GM23338 (cell line): ENCODE measurements at regions not wholly inside any gene's neighbourhood (a gene's known extent, or its start where the extent isn't known, plus 50 kb on each side); places are given as distances from the start of the nearest gene placed in this dataset.

Source experiments
- CREB1 ChIP-seq: fragments of 250-450 bp; sonication (Bioruptor Pico); IDR thresholded peaks from 2 replicates; pipeline ENCODE4 v1.5.0; 2020; ENCODE audit warnings: low read depth, mild to moderate bottlenecking, moderate library complexity
- CTCF ChIP-seq, 2 experiments: fragments of 200-600 bp in 1 of 2; sonication (generic) in 1 of 2; conservative IDR thresholded peaks; 2 replicates each; pipeline versions ENCODE4 v1.5.1 to v1.6.1; 2016 to 2017; ENCODE audit warnings: antibody characterized with exemption in 2 of 2, low read depth in 2 of 2, mild to moderate bottlenecking in 2 of 2, moderate library complexity in 1 of 2
- EZH2 ChIP-seq: fragments of 200-600 bp; sonication (generic); IDR thresholded peaks from one replicate; pipeline ENCODE4 v1.8.0; 2017; ENCODE audit warnings: antibody characterized with exemption, mild to moderate bottlenecking, low read depth; ENCODE audit not compliant: unreplicated experiment
- EZH2phosphoT487 ChIP-seq: fragments of 200-600 bp; sonication (generic); IDR thresholded peaks from one replicate; pipeline ENCODE4 v1.8.1; 2018; ENCODE audit warnings: antibody characterized with exemption; ENCODE audit not compliant: unreplicated experiment
- JUNB ChIP-seq: IDR thresholded peaks from one replicate; pipeline ENCODE4 v1.6.1; 2016; ENCODE audit warnings: antibody characterized with exemption; ENCODE audit not compliant: unreplicated experiment
- NANOG ChIP-seq: IDR thresholded peaks from 2 replicates; pipeline ENCODE4 v1.6.1; 2016; ENCODE audit warnings: antibody characterized with exemption, borderline replicate concordance
- POLR2AphosphoS5 ChIP-seq: IDR thresholded peaks from 2 replicates; pipeline ENCODE4 v1.6.1; 2016; ENCODE audit warnings: antibody characterized with exemption, low read depth
- STAT1 ChIP-seq: IDR thresholded peaks from one replicate; pipeline ENCODE4 v1.6.1; 2016; ENCODE audit warnings: antibody characterized with exemption; ENCODE audit not compliant: unreplicated experiment
- ZNF114 ChIP-seq: fragments of 250-450 bp; sonication (Bioruptor Pico); IDR thresholded peaks from 2 replicates; pipeline ENCODE4 v1.5.0; 2020; ENCODE audit warnings: mild to moderate bottlenecking, moderate library complexity
- ZNF331 ChIP-seq: fragments of 250-450 bp; sonication (Bioruptor Pico); IDR thresholded peaks from 2 replicates; pipeline ENCODE4 v1.5.0; 2020; ENCODE audit warnings: low read depth, mild to moderate bottlenecking, moderate library complexity
- ZNF462 ChIP-seq: fragments of 250-450 bp; sonication (Bioruptor Pico); IDR thresholded peaks from 2 replicates; pipeline ENCODE4 v1.5.0; 2020; ENCODE audit warnings: mild to moderate bottlenecking, moderate library complexity
- TF ChIP-seq, protein P1 (sequence below): IDR thresholded peaks from one replicate; pipeline ENCODE4 v1.6.1; 2018; ENCODE audit warnings: antibody characterized with exemption; ENCODE audit not compliant: unreplicated experiment
- TF ChIP-seq, protein P2 (sequence below): IDR thresholded peaks from 2 replicates; pipeline ENCODE4 v1.6.1; 2016; ENCODE audit warnings: antibody characterized with exemption

DNA sequence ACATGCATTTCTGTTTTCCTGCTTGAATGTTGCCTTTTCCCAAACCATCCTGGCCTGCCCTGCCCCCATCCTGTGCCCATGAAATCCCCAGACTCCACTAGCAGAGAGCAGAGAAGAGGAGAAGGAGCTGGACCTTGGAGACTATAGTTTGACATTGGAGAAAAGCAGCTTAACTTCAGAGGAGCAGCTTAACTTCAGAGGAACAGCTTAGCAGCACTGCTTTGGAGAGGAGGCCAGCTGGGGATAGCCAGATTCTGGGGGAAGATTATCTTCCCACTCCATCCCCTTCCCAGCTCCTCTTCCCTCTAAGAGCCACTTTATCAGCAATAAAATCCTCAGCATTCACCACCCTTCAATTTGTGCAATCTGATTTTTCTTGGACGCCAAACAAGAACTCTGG lies 443.0 kb downstream of the PCDH10 start:
- TF ChIP-seq CTCF (conservative IDR thresholded peaks at IDR 0.05; ENCODE audit: low read depth in 2 of 2) (no peak), EZH2 (no peak), EZH2phosphoT487 (no peak), POLR2AphosphoS5 (no peak), JUNB (no peak), ZNF114 (no peak), CREB1 (no peak), NANOG (no peak), STAT1 (no peak), ZNF462 (no peak), ZNF331 (CRISPR knock-in tag) (no peak)
- TF ChIP-seq, protein P1, sequence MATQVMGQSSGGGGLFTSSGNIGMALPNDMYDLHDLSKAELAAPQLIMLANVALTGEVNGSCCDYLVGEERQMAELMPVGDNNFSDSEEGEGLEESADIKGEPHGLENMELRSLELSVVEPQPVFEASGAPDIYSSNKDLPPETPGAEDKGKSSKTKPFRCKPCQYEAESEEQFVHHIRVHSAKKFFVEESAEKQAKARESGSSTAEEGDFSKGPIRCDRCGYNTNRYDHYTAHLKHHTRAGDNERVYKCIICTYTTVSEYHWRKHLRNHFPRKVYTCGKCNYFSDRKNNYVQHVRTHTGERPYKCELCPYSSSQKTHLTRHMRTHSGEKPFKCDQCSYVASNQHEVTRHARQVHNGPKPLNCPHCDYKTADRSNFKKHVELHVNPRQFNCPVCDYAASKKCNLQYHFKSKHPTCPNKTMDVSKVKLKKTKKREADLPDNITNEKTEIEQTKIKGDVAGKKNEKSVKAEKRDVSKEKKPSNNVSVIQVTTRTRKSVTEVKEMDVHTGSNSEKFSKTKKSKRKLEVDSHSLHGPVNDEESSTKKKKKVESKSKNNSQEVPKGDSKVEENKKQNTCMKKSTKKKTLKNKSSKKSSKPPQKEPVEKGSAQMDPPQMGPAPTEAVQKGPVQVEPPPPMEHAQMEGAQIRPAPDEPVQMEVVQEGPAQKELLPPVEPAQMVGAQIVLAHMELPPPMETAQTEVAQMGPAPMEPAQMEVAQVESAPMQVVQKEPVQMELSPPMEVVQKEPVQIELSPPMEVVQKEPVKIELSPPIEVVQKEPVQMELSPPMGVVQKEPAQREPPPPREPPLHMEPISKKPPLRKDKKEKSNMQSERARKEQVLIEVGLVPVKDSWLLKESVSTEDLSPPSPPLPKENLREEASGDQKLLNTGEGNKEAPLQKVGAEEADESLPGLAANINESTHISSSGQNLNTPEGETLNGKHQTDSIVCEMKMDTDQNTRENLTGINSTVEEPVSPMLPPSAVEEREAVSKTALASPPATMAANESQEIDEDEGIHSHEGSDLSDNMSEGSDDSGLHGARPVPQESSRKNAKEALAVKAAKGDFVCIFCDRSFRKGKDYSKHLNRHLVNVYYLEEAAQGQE = no peak
- TF ChIP-seq, protein P2, sequence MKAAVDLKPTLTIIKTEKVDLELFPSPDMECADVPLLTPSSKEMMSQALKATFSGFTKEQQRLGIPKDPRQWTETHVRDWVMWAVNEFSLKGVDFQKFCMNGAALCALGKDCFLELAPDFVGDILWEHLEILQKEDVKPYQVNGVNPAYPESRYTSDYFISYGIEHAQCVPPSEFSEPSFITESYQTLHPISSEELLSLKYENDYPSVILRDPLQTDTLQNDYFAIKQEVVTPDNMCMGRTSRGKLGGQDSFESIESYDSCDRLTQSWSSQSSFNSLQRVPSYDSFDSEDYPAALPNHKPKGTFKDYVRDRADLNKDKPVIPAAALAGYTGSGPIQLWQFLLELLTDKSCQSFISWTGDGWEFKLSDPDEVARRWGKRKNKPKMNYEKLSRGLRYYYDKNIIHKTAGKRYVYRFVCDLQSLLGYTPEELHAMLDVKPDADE = no peak
